Endodermal cell (in vitro differentiated cells): ENCODE measurements at regions not wholly inside any gene's neighbourhood (a gene's known extent, or its start where the extent isn't known, plus 50 kb on each side); places are given as distances from the start of the nearest gene placed in this dataset.

Experiments used
- DNase-seq: peaks from one replicate; pipeline ENCODE4 v3.0.0-alpha.2; 2017
- H3K27ac ChIP-seq: 2 replicates; pipeline ENCODE4 v1.5.1; 2013; ENCODE audit warnings: mild to moderate bottlenecking, low read depth, low read length, moderate library complexity
- H3K27me3 ChIP-seq: 2 replicates; pipeline ENCODE4 v1.6.1; 2013; ENCODE audit warnings: mild to moderate bottlenecking, low read length, moderate library complexity; ENCODE audit not compliant: insufficient read depth, control insufficient read depth, poor library complexity, severe bottlenecking
- H3K36me3 ChIP-seq: 2 replicates; pipeline ENCODE4 v1.7.0; 2013; ENCODE audit warnings: mild to moderate bottlenecking, low read length, moderate library complexity; ENCODE audit not compliant: control insufficient read depth, insufficient read depth
- H3K4me1 ChIP-seq: one replicate; pipeline ENCODE4 v1.7.0; 2013; ENCODE audit warnings: low read length; ENCODE audit not compliant: control insufficient read depth, insufficient read depth
- H3K4me3 ChIP-seq: 2 replicates; pipeline ENCODE4 v1.5.1; 2013; ENCODE audit warnings: mild to moderate bottlenecking, low read length, moderate library complexity
- H3K9ac ChIP-seq: 2 replicates; pipeline ENCODE4 v1.6.1; 2013; ENCODE audit warnings: mild to moderate bottlenecking, low read length, moderate library complexity; ENCODE audit not compliant: poor library complexity, severe bottlenecking; ENCODE audit errors: extremely low read depth
- H3K9me3 ChIP-seq: 2 replicates; pipeline ENCODE4 v1.6.1; 2013; ENCODE audit warnings: mild to moderate bottlenecking, low read length, moderate library complexity; ENCODE audit not compliant: control insufficient read depth
- H3K27ac Mint-ChIP-seq: 2 replicates; pipeline ENCODE4 v1.8.0; 2020; ENCODE audit warnings: mixed read lengths
- H3K27me3 Mint-ChIP-seq: 2 replicates; pipeline ENCODE4 v1.8.0; 2021; ENCODE audit warnings: mild to moderate bottlenecking, mixed read lengths; ENCODE audit not compliant: insufficient read depth
- H3K36me3 Mint-ChIP-seq: 2 replicates; pipeline ENCODE4 v1.8.0; 2020; ENCODE audit warnings: low read depth, mixed read lengths
- H3K4me1 Mint-ChIP-seq: 2 replicates; pipeline ENCODE4 v1.8.0; 2020; ENCODE audit warnings: mixed read lengths
- H3K4me3 Mint-ChIP-seq: 2 replicates; pipeline ENCODE4 v1.8.0; 2020; ENCODE audit warnings: mild to moderate bottlenecking, moderate library complexity, mixed read lengths
- H3K9me3 Mint-ChIP-seq: 2 replicates; pipeline ENCODE4 v1.8.0; 2020; ENCODE audit warnings: mild to moderate bottlenecking, mixed read lengths
- WGBS, 2 experiments: methylation state at CpG; one replicate each; pipeline versions ENCODE4 v1.1.5 to v1.1.7; 2013; ENCODE audit warnings: missing lambda C conversion rate in 2 of 2, mixed read lengths in 1 of 2; ENCODE audit not compliant: insufficient coverage in 1 of 2, insufficient read length in 1 of 2; 5-methylcytosine and 5-hydroxymethylcytosine counted together
- TF ChIP-seq, protein P1 (sequence below): fragments of 200-600 bp; sonication (generic); conservative IDR thresholded peaks from 2 replicates; pipeline ENCODE4 v1.5.0; 2021; ENCODE audit warnings: antibody characterized with exemption, mild to moderate bottlenecking

DNA sequence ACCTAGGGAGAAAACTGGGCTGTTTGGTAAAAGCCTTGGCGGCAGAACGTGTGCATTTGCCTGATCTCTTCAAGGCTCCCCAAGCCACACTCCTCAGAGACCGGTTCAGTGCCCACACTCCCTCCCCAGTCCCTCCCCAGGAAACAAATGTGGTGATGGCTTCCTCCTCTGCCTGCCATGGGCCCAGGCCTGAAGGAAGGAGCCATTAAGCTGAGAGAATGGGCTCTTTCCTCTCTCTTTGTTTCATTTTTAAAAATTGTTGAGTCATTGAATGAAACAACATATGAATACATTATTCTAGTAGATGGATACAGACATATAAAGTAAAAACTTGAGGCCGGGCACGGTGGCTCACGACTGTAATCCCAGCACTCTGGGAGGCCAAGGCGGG is 50.6 kb upstream of the YWHAQ start:
- no peak overlapping the region for H3K4me3 ChIP-seq
- H3K27ac ChIP-seq, result no peak overlapping the region
- DNase-seq, result no peak
- no peaks in the 10 kb centered on the region for H3K4me1 ChIP-seq
- no peaks in the 10 kb centered on the region for H3K36me3 ChIP-seq
- no peak overlapping the region for H3K27ac Mint-ChIP-seq
- TF ChIP-seq, protein P1, sequence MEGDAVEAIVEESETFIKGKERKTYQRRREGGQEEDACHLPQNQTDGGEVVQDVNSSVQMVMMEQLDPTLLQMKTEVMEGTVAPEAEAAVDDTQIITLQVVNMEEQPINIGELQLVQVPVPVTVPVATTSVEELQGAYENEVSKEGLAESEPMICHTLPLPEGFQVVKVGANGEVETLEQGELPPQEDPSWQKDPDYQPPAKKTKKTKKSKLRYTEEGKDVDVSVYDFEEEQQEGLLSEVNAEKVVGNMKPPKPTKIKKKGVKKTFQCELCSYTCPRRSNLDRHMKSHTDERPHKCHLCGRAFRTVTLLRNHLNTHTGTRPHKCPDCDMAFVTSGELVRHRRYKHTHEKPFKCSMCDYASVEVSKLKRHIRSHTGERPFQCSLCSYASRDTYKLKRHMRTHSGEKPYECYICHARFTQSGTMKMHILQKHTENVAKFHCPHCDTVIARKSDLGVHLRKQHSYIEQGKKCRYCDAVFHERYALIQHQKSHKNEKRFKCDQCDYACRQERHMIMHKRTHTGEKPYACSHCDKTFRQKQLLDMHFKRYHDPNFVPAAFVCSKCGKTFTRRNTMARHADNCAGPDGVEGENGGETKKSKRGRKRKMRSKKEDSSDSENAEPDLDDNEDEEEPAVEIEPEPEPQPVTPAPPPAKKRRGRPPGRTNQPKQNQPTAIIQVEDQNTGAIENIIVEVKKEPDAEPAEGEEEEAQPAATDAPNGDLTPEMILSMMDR, result no peak
- no peaks in the 10 kb centered on the region for H3K9me3 ChIP-seq
- no peaks in the 10 kb centered on the region for H3K4me1 Mint-ChIP-seq
- WGBS, 2 experiments, result 92 to 94% methylated on average over 5 to 7 of the region's 7 CpGs
- no peaks in the 10 kb centered on the region for H3K27me3 ChIP-seq
- no peak overlapping the region for H3K4me3 Mint-ChIP-seq
- H3K9me3 Mint-ChIP-seq, result no peaks in the 10 kb centered on the region
- H3K9ac ChIP-seq, result no peak overlapping the region
- no peaks in the 10 kb centered on the region for H3K36me3 Mint-ChIP-seq
- H3K27me3 Mint-ChIP-seq, result no peaks in the 10 kb centered on the region

- Histone ChIP-seq H3K4me1 (no peaks in the 10 kb centered on the region), H3K9me3 (no peaks in the 10 kb centered on the region), H3K4me3 (no peak overlapping the region), H3K9ac (no peak overlapping the region), H3K36me3 (no peaks in the 10 kb centered on the region), H3K27me3 (no peaks in the 10 kb centered on the region), H3K27ac (no peak overlapping the region)
- Mint-ChIP-seq H3K4me1 (no peaks in the 10 kb centered on the region), H3K27ac (no peak overlapping the region), H3K36me3 (no peaks in the 10 kb centered on the region), H3K27me3 (no peaks in the 10 kb centered on the region), H3K9me3 (no peaks in the 10 kb centered on the region), H3K4me3 (no peak overlapping the region)
- TF ChIP-seq, protein P1, result no peak
- DNase-seq, result no peak
- WGBS, 2 experiments, result 94 to 96% methylated on average over 2 to 4 of the region's 4 CpGs
Measured at GRCh38 chr2:9685637-9686036, 54.8 kb upstream of the YWHAQ start.

GRCh38 chr2:9686061-9686460 is 55.3 kb upstream of the YWHAQ start:
- Mint-ChIP-seq H3K27me3 (no peaks in the 10 kb centered on the region), H3K36me3 (no peaks in the 10 kb centered on the region), H3K4me3 (no peak overlapping the region), H3K9me3 (no peaks in the 10 kb centered on the region), H3K27ac (no peak overlapping the region), H3K4me1 (no peaks in the 10 kb centered on the region)
- H3K9ac ChIP-seq, result no peak overlapping the region
- no peak overlapping the region for H3K4me3 ChIP-seq
- H3K36me3 ChIP-seq, result no peaks in the 10 kb centered on the region
- DNase-seq, result peak; percentile 44
- H3K27me3 ChIP-seq, result no peaks in the 10 kb centered on the region
- no peaks in the 10 kb centered on the region for H3K9me3 ChIP-seq
- TF ChIP-seq, protein P1, result no peak
- H3K4me1 ChIP-seq, result no peaks in the 10 kb centered on the region
- H3K27ac ChIP-seq, result no peak overlapping the region
- 93 to 100% methylated on average over 6 to 8 of the region's 8 CpGs for WGBS, 2 experiments
